Trophoblast cell (in vitro differentiated cells and primary cell): ENCODE measurements at regions not wholly inside any gene's neighbourhood (a gene's known extent, or its start where the extent isn't known, plus 50 kb on each side); places are given as distances from the start of the nearest gene placed in this dataset.
"Not testable (repeated sequence)": the region's sequence is repeated elsewhere in the genome, so short reads cannot be mapped to it uniquely, and the experiment has no call there.

Experiments
- DNase-seq, 2 donors: peaks; one replicate each; pipeline ENCODE4 v3.0.0-alpha.2; 2016
- H2AFZ ChIP-seq: 2 replicates; pipeline ENCODE4 v1.6.1; 2013; ENCODE audit warnings: low read length, moderate library complexity, mild to moderate bottlenecking; ENCODE audit not compliant: insufficient read depth, poor library complexity
- H2AK5ac ChIP-seq: 2 replicates; pipeline ENCODE4 v1.6.1; 2013; ENCODE audit warnings: mild to moderate bottlenecking, low read length
- H2BK120ac ChIP-seq: 2 replicates; pipeline ENCODE4 v1.6.1; 2013; ENCODE audit warnings: low read length, mild to moderate bottlenecking, moderate library complexity; ENCODE audit not compliant: insufficient read depth, poor library complexity
- H2BK12ac ChIP-seq: 2 replicates; pipeline ENCODE4 v1.6.1; 2013; ENCODE audit warnings: mild to moderate bottlenecking, low read length, moderate library complexity
- H2BK5ac ChIP-seq: 2 replicates; pipeline ENCODE4 v1.6.1; 2013; ENCODE audit warnings: low read length, low read depth, moderate library complexity, mild to moderate bottlenecking; ENCODE audit not compliant: poor library complexity
- H3K14ac ChIP-seq: 2 replicates; pipeline ENCODE4 v1.6.1; 2013; ENCODE audit warnings: mild to moderate bottlenecking, low read length
- H3K18ac ChIP-seq: 2 replicates; pipeline ENCODE4 v1.6.1; 2013; ENCODE audit warnings: mild to moderate bottlenecking, low read length
- H3K23ac ChIP-seq: 2 replicates; pipeline ENCODE4 v1.6.1; 2013; ENCODE audit warnings: low read length
- H3K27ac ChIP-seq: 2 replicates; pipeline ENCODE4 v1.5.1; 2013; ENCODE audit warnings: low read depth, mild to moderate bottlenecking, inconsistent platforms, low read length, moderate library complexity
- H3K27me3 ChIP-seq: 2 replicates; pipeline ENCODE4 v1.6.1; 2013; ENCODE audit warnings: inconsistent platforms, mild to moderate bottlenecking, low read length, moderate library complexity; ENCODE audit not compliant: insufficient read depth
- H3K36me3 ChIP-seq, 2 experiments: 1 replicate in 1 of 2; 2 replicates in 1 of 2; pipeline ENCODE4 v1.6.1; 2013; ENCODE audit warnings: low read length in 2 of 2, mild to moderate bottlenecking in 2 of 2, moderate library complexity in 1 of 2; ENCODE audit not compliant: insufficient read depth in 2 of 2, control insufficient read depth in 1 of 2
- H3K4ac ChIP-seq: 2 replicates; pipeline ENCODE4 v1.6.1; 2013; ENCODE audit warnings: low read depth, mild to moderate bottlenecking, low read length, moderate library complexity
- H3K4me1 ChIP-seq, 2 experiments: 1 replicate in 1 of 2; 2 replicates in 1 of 2; pipeline ENCODE4 v1.6.1; 2013; ENCODE audit warnings: low read length in 2 of 2, mild to moderate bottlenecking in 2 of 2, moderate library complexity in 1 of 2; ENCODE audit not compliant: insufficient read depth in 2 of 2, control insufficient read depth in 1 of 2
- H3K4me2 ChIP-seq: 2 replicates; pipeline ENCODE4 v1.6.1; 2013; ENCODE audit warnings: inconsistent platforms, mild to moderate bottlenecking, low read length, moderate library complexity
- H3K4me3 ChIP-seq: 2 replicates; pipeline ENCODE4 v1.5.1; 2013; ENCODE audit warnings: mild to moderate bottlenecking, low read depth, low read length, inconsistent platforms
- H3K79me1 ChIP-seq: one replicate; pipeline ENCODE4 v1.6.1; 2013; ENCODE audit warnings: low read length
- H3K79me2 ChIP-seq: 2 replicates; pipeline ENCODE4 v1.6.1; 2013; ENCODE audit warnings: low read length, mild to moderate bottlenecking; ENCODE audit not compliant: control insufficient read depth, insufficient read depth, poor library complexity
- H3K9ac ChIP-seq: 2 replicates; pipeline ENCODE4 v1.6.1; 2013; ENCODE audit warnings: mild to moderate bottlenecking, low read length
- H3K9me3 ChIP-seq: 2 replicates; pipeline ENCODE4 v1.6.1; 2013; ENCODE audit warnings: low read depth, mild to moderate bottlenecking, control low read depth, inconsistent platforms, low read length; ENCODE audit not compliant: insufficient read depth
- H4K12ac ChIP-seq: 2 replicates; pipeline ENCODE4 v1.6.1; 2013; ENCODE audit warnings: low read depth, mild to moderate bottlenecking, low read length, moderate library complexity
- H4K8ac ChIP-seq: 2 replicates; pipeline ENCODE4 v1.6.1; 2013; ENCODE audit warnings: low read depth, mild to moderate bottlenecking, low read length, moderate library complexity
- H4K91ac ChIP-seq: one replicate; pipeline ENCODE4 v1.6.1; 2013; ENCODE audit warnings: low read depth, mild to moderate bottlenecking, low read length, moderate library complexity
- WGBS: extraction: QIAGEN DNeasy Blood & Tissue Kit; methylation state at CpG from one replicate; pipeline ENCODE4 v1.1.7; 2013; ENCODE audit warnings: missing lambda C conversion rate; ENCODE audit not compliant: insufficient read length, insufficient coverage; ENCODE audit errors: extremely low coverage; 5-methylcytosine and 5-hydroxymethylcytosine counted together

- H3K14ac ChIP-seq, H3K4me2 ChIP-seq, H3K79me2 ChIP-seq, H3K18ac ChIP-seq, H2AFZ ChIP-seq, H3K4ac ChIP-seq, DNase-seq, H3K27me3 ChIP-seq, H3K27ac ChIP-seq, H3K4me3 ChIP-seq, H3K79me1 ChIP-seq, H3K9me3 ChIP-seq, H4K91ac ChIP-seq, H2BK12ac ChIP-seq, H4K8ac ChIP-seq, H3K9ac ChIP-seq, H3K23ac ChIP-seq, H2BK120ac ChIP-seq, H2AK5ac ChIP-seq, H3K36me3 ChIP-seq, H2BK5ac ChIP-seq, H4K12ac ChIP-seq, H3K4me1 ChIP-seq: not testable (repeated sequence)
- WGBS, result no CpG with 5 or more reads among the region's 40 CpGs
Measured at GRCh38 chr12:92406404-92407070, 260.9 kb upstream of the BTG1 start.

DNA sequence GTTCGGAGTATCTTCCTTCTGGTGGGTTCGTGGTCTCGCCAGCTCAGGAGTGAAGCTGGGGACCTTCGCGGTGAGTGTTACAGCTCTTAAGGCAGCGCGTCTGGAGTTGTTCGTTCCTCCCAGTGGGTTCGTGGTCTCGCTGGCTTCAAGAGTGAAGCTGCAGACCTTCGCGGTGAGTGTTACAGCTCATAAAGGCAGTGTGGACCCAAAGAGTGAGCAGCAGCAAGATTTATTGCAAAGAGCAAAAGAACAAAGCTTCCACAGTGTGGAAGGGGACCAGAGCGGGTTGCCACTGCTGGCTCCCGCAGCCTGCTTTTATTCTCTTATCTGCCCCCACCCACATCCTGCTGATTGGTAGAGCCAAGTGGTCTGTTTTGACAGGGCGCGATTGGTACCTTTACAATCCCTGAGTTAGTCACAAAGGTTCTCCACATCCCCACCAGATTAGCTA is 260.2 kb upstream of the BTG1 start:
- not testable (repeated sequence) for H3K4me3 ChIP-seq, H3K4me2 ChIP-seq, H3K14ac ChIP-seq, H2BK120ac ChIP-seq, H3K9me3 ChIP-seq, H3K27ac ChIP-seq, H3K23ac ChIP-seq, H3K27me3 ChIP-seq, H2AK5ac ChIP-seq, H3K79me1 ChIP-seq, DNase-seq, H4K91ac ChIP-seq, H4K8ac ChIP-seq, H3K18ac ChIP-seq, H4K12ac ChIP-seq, H3K36me3 ChIP-seq, H3K4ac ChIP-seq, H3K4me1 ChIP-seq, H3K79me2 ChIP-seq, H2AFZ ChIP-seq, H2BK12ac ChIP-seq, H3K9ac ChIP-seq, H2BK5ac ChIP-seq
- no CpG with 5 or more reads among the region's 16 CpGs for WGBS

- Histone ChIP-seq H2AFZ (no peak overlapping the region), H3K79me2 (no peaks in the 10 kb centered on the region), H3K14ac (no peak overlapping the region), H3K23ac (no peak overlapping the region), H3K4ac (no peak overlapping the region), H3K9ac (no peak overlapping the region), H3K4me2 (no peak overlapping the region), H3K4me3 (no peak overlapping the region), H3K4me1 (no peaks in the 10 kb centered on the region), H4K91ac (no peak overlapping the region), H3K27me3 (no peaks in the 10 kb centered on the region), H2BK120ac (no peak overlapping the region), H3K79me1 (no peaks in the 10 kb centered on the region), H4K8ac (no peak overlapping the region), H3K18ac (no peak overlapping the region), H2BK5ac (no peak overlapping the region), H2BK12ac (no peak overlapping the region), H3K27ac (no peak overlapping the region), H3K9me3 (no peaks in the 10 kb centered on the region), H3K36me3 (no peaks in the 10 kb centered on the region), H4K12ac (no peak overlapping the region), H2AK5ac (no peak overlapping the region)
- WGBS, result no CpG with 5 or more reads among the region's 1 CpG
- peak; percentile 33 to 70 for DNase-seq
Measured at GRCh38 chr12:92404921-92405320, 259.3 kb upstream of the BTG1 start.

GRCh38 chr12:92404259-92404894 is 258.7 kb upstream of the BTG1 start:
- no peak overlapping the region for H2AK5ac ChIP-seq
- no peak overlapping the region for H3K4me3 ChIP-seq
- H3K4me1 ChIP-seq, result no peaks in the 10 kb centered on the region
- no CpG with 5 or more reads among the region's 1 CpG for WGBS
- H3K18ac ChIP-seq, result no peak overlapping the region
- H3K36me3 ChIP-seq, result no peaks in the 10 kb centered on the region
- H2AFZ ChIP-seq, result no peak overlapping the region
- H2BK5ac ChIP-seq, result no peak overlapping the region
- H3K4me2 ChIP-seq, result no peak overlapping the region
- no peaks in the 10 kb centered on the region for H3K79me2 ChIP-seq
- DNase-seq, result peak in 1 of 2 donors; percentile 16
- no peak overlapping the region for H3K14ac ChIP-seq
- no peak overlapping the region for H2BK12ac ChIP-seq
- no peak overlapping the region for H4K12ac ChIP-seq
- H4K91ac ChIP-seq, result no peak overlapping the region
- H3K79me1 ChIP-seq, result no peaks in the 10 kb centered on the region
- H3K4ac ChIP-seq, result no peak overlapping the region
- no peaks in the 10 kb centered on the region for H3K9me3 ChIP-seq
- no peak overlapping the region for H3K27ac ChIP-seq
- no peak overlapping the region for H3K9ac ChIP-seq
- H3K27me3 ChIP-seq, result no peaks in the 10 kb centered on the region
- no peak overlapping the region for H4K8ac ChIP-seq
- no peak overlapping the region for H2BK120ac ChIP-seq
- no peak overlapping the region for H3K23ac ChIP-seq
